ENCODE measurements at regions not wholly inside any gene's neighbourhood (a gene's known extent, or its start where the extent isn't known, plus 50 kb on each side); places are given as distances from the start of the nearest gene placed in this dataset.

DNA sequence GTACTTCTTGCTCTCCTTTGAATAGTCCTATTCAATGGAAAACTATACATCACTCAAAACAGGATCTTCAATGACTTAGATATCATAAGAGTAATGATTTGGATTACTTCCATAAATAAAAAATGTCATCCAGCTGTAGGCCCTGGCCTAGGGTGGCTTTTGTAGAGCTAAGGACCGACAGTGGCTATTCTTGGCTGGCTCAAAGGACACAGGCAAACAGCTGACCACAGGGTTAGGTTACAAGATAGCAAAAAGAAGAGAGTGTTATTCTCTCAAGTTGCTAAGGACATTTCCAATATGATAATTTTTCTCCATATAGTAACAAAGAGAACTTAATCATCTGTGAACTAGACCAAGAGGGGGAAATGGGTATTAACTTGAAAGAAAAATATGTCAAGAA is 495.1 kb downstream of the PLPP3 start:
- no peak overlapping the region for H3K27ac ChIP-seq
- TF ChIP-seq ZFX (IDR thresholded peaks at IDR 0.05; ENCODE audit: borderline replicate concordance): no peak
- TF ChIP-seq, protein P1, sequence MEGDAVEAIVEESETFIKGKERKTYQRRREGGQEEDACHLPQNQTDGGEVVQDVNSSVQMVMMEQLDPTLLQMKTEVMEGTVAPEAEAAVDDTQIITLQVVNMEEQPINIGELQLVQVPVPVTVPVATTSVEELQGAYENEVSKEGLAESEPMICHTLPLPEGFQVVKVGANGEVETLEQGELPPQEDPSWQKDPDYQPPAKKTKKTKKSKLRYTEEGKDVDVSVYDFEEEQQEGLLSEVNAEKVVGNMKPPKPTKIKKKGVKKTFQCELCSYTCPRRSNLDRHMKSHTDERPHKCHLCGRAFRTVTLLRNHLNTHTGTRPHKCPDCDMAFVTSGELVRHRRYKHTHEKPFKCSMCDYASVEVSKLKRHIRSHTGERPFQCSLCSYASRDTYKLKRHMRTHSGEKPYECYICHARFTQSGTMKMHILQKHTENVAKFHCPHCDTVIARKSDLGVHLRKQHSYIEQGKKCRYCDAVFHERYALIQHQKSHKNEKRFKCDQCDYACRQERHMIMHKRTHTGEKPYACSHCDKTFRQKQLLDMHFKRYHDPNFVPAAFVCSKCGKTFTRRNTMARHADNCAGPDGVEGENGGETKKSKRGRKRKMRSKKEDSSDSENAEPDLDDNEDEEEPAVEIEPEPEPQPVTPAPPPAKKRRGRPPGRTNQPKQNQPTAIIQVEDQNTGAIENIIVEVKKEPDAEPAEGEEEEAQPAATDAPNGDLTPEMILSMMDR (IDR thresholded peaks at IDR 0.05): no peak

DNA sequence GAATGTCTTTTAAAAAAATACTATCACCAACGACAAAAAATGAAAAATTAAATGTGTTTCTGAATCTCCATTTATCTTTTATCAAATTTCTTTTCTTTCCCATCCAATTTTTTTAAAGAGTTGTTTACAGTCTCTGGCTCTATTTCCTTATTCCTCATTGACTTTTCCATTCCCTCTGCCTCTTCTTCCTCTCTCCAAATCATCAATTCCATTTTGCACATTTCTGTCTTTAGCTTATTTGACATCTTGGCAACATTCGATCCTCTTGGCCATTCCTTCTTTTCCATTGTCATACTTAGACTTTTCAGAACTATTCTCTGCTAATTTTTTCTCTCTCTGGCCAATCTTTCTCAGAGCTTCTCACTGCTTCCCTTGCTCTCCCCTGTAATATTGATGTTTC is 497.6 kb downstream of the PLPP3 start:
- H3K27ac ChIP-seq: no peak overlapping the region
- TF ChIP-seq, protein P1 (IDR thresholded peaks at IDR 0.05): no peak
- no peak for TF ChIP-seq ZFX (IDR thresholded peaks at IDR 0.05; ENCODE audit: borderline replicate concordance)

DNA sequence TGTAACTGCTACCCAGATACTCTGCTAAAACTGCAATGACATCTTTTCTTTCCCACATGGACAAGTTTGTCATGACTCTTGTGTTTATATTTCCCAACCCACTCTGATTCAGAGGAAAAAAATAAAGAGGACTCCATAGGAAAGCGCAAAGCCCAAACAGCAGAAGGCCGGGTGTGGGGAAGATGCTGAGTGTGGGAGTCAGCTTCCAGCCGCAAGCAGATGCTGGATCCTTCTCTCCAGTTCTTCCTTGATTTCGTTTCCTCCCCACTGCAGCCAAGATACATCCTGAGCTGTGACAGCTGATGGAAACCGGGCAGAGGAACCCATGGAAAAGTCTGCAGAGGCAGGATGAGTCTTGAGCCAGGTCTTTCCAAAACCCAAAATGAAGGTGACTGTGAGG is 498.2 kb downstream of the PLPP3 start:
- no peak overlapping the region for H3K27ac ChIP-seq
- TF ChIP-seq, protein P1 (IDR thresholded peaks at IDR 0.05): no peak
- TF ChIP-seq ZFX (IDR thresholded peaks at IDR 0.05; ENCODE audit: borderline replicate concordance): no peak

DNA sequence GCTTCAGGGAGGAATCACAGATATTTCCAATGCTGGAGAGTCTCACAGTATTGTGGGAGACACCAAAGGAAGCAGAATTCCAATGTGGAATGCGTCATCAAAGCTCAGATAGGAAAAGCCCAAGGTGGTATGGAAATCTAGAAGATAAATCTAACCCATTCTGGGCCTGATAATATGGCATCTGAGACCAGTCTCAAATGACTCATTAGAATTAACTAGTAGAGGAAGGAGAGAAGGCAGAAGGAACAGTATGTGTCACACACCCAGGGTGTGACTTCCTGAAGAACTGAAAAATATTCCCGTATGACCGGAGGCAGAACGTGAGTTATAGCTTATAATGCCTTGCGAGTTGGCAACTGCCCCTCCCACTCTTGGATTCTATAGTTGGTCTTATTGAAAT is 499.2 kb downstream of the PLPP3 start:
- H3K27ac ChIP-seq: no peak overlapping the region
- TF ChIP-seq, protein P1 (IDR thresholded peaks at IDR 0.05): no peak
- no peak for TF ChIP-seq ZFX (IDR thresholded peaks at IDR 0.05; ENCODE audit: borderline replicate concordance)

DNA sequence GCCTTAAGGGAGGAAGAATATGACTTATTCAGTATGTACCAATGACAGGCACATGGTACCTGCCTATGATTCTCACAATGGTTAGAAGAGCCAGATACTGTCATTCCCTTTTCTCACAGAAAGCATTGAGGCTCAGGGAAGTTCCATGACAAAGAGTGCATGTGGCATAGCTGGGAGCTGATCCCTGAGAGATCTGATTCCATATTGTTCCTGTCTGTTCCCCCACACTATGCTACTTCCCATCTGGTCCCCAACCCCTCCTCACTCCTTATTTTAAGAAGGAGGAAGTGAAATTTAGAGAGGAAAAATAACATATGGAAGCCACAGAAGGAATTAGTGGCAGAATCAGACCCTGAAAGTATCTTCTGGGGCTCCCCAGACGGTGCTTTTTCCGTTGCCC is 500.0 kb downstream of the PLPP3 start:
- no peak for TF ChIP-seq ZFX (IDR thresholded peaks at IDR 0.05; ENCODE audit: borderline replicate concordance)
- TF ChIP-seq, protein P1 (IDR thresholded peaks at IDR 0.05): no peak

DNA sequence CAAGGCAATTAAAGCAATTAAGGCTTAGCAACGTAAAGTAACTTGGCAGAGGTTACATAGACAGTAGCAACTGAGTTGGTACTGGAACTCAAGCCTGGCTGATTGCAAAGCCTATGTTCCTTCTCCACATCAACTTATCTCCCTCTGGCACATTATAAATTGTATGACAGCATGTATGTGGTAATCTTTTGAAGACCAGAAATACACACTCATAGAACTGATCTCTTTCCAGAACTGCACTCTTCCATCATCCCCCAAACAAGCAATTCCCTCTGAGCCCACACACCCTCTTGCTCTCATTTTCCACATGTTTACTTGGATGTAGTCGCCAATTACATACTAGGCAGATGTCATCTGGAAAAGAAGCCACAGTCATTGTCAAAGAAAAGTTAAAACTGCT is 502.2 kb downstream of the PLPP3 start:
- H3K27ac ChIP-seq: no peak overlapping the region
- no peak for TF ChIP-seq ZFX (IDR thresholded peaks at IDR 0.05; ENCODE audit: borderline replicate concordance)
- TF ChIP-seq, protein P1 (IDR thresholded peaks at IDR 0.05): no peak

More for the DNA sequence above, 500.0 kb downstream of the PLPP3 start:
- no peak overlapping the region for H3K27ac ChIP-seq

DNA sequence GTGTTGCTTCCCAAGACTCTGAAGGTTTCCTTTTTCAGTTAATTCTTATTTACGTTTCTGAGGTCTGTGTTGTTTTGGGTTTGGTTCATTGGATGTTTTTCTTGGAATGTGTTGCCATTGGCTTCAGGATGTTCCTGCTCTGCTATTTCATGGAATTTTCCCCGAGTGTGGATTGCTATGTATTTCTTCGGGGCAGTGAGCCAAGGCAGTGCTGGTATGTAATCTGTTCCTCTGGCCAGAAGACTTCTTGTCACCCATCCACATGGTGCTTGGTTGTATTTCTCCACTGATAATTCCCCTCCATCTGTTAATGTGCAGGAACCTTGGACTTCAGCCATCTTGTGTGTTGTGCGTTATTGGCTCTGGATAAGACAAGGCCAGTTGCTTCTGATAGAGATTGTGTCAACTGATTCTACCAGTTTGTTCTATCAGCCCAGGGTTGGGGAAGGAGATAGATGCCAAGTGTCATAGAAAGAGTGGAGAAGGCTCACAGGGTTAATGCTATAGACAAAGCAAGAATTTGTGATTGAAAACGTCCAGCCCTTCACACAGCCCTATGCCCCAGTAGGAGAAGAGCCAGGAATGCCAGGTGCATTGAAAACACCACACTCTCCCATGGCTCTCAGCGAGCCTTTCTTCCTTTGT is 505.2 kb downstream of the PLPP3 start:
- no peak overlapping the region for H3K27ac ChIP-seq

DNA sequence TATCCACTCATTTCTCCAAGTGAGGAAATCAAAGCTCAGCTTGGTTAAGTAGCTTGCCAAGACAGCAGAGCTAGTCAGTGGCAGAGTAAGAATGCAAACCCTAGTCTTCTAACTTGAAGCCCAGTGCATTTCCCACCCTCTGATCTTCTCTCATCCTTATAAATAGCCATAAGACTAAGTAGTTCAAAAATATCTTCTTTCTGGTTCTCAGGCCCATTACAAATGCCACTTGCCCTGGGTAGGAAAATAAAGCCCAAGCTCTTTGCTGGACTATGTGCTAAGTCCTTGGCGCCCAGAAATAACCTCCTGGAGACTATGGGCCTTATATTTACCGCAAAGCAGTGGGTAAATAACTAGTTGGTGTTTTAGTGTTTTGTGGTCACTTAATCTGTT is 505.8 kb downstream of the PLPP3 start:
- H3K27ac ChIP-seq: no peak overlapping the region
- TF ChIP-seq, protein P1 (IDR thresholded peaks at IDR 0.05): no peak
- no peak for TF ChIP-seq ZFX (IDR thresholded peaks at IDR 0.05; ENCODE audit: borderline replicate concordance)

More for the DNA sequence above, 505.2 kb downstream of the PLPP3 start:
- TF ChIP-seq ZFX (IDR thresholded peaks at IDR 0.05; ENCODE audit: borderline replicate concordance): no peak

Measured in 22Rv1 (cell line).